ENCODE measurements at regions not wholly inside any gene's neighbourhood (a gene's known extent, or its start where the extent isn't known, plus 50 kb on each side); places are given as distances from the start of the nearest gene placed in this dataset.

DNA sequence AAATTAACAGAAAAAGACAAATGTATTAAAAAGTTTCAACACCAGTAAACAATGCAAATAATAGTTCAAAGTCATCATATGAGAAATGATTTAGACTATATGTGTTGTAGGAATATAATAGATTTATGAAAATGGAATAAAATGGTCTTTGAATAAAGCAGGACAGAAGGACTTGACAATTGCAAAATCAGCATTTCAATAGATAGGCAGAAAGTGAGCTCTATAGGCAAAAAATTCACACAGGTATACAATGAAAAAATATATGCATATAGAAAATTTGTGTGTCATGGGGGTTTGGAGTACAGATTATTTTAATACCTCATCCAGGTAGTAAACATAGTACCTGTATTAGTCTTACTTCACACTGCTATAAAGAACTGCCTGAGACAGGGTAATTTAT lies 571.1 kb upstream of the EYS start:
- TF ChIP-seq, protein P1, sequence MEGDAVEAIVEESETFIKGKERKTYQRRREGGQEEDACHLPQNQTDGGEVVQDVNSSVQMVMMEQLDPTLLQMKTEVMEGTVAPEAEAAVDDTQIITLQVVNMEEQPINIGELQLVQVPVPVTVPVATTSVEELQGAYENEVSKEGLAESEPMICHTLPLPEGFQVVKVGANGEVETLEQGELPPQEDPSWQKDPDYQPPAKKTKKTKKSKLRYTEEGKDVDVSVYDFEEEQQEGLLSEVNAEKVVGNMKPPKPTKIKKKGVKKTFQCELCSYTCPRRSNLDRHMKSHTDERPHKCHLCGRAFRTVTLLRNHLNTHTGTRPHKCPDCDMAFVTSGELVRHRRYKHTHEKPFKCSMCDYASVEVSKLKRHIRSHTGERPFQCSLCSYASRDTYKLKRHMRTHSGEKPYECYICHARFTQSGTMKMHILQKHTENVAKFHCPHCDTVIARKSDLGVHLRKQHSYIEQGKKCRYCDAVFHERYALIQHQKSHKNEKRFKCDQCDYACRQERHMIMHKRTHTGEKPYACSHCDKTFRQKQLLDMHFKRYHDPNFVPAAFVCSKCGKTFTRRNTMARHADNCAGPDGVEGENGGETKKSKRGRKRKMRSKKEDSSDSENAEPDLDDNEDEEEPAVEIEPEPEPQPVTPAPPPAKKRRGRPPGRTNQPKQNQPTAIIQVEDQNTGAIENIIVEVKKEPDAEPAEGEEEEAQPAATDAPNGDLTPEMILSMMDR (IDR thresholded peaks at IDR 0.05), result no peak
- TF ChIP-seq POLR2AphosphoS5 (IDR thresholded peaks at IDR 0.05), result no peak

Measured in prostate gland (tissue), 2 donors.